ENCODE measurements at regions not wholly inside any gene's neighbourhood (a gene's known extent, or its start where the extent isn't known, plus 50 kb on each side); places are given as distances from the start of the nearest gene placed in this dataset.

- TF ChIP-seq SUZ12 (IDR thresholded peaks at IDR 0.05; ENCODE audit: extremely low read depth, insufficient read depth, insufficient read length) = no peak
- TF ChIP-seq ZNF274 (IDR thresholded peaks at IDR 0.05; ENCODE audit: low read depth, low read length) = no peak
Observed at GRCh38 chr18:76620321-76621170, 125.5 kb upstream of the ZNF516 start.
